ENCODE measurements at regions not wholly inside any gene's neighbourhood (a gene's known extent, or its start where the extent isn't known, plus 50 kb on each side); places are given as distances from the start of the nearest gene placed in this dataset.

DNA sequence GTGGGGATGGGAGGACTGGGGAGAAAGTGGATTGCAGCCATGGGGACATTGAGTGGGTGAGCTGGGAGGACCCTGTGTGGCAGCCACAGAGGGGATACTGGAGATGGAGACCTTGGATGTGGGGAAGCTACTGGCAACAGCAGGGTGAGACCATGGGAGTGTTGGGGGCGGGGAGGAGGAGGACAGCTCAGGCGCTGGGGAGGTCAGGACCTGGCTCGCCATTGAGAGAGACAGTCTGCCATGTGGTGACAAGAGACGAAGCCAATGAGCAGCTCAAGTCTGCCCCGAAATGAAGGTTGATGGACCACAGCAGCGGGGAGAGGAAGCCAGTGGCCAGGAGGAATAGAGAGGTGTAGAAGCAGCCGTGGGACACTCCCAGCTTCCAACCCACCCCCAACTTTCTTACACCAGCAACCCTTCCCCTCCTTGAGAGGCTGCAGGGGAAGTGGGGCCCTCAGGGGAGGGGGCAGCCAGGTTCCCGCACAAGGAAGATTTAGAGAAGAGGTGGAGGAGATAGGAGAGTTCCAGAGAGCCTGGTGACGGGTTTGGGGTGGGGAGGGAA lies 118.1 kb downstream of the ASB7 start (continued):
- TF ChIP-seq ZNF335 (tag by site-specific recombination; conservative IDR thresholded peaks at IDR 0.05), result no peak
- TF ChIP-seq GLI2 (tag by site-specific recombination; IDR thresholded peaks at IDR 0.05; ENCODE audit: borderline replicate concordance, low read depth), result no peak
- no peak for TF ChIP-seq ZNF121 (tag by site-specific recombination; IDR thresholded peaks at IDR 0.05)
- TF ChIP-seq ZNF571 (tag by site-specific recombination; IDR thresholded peaks at IDR 0.05), result no peak
- no peak for TF ChIP-seq ZNF274 (IDR thresholded peaks at IDR 0.05; ENCODE audit: low read length)
- TF ChIP-seq ZNF274 (tag by site-specific recombination; IDR thresholded peaks at IDR 0.05; ENCODE audit: borderline replicate concordance), result no peak
- TF ChIP-seq ZNF585B (tag by site-specific recombination; IDR thresholded peaks at IDR 0.05), result no peak
- TF ChIP-seq ZNF843 (tag by site-specific recombination; IDR thresholded peaks at IDR 0.05), result no peak
- TF ChIP-seq, protein P1, sequence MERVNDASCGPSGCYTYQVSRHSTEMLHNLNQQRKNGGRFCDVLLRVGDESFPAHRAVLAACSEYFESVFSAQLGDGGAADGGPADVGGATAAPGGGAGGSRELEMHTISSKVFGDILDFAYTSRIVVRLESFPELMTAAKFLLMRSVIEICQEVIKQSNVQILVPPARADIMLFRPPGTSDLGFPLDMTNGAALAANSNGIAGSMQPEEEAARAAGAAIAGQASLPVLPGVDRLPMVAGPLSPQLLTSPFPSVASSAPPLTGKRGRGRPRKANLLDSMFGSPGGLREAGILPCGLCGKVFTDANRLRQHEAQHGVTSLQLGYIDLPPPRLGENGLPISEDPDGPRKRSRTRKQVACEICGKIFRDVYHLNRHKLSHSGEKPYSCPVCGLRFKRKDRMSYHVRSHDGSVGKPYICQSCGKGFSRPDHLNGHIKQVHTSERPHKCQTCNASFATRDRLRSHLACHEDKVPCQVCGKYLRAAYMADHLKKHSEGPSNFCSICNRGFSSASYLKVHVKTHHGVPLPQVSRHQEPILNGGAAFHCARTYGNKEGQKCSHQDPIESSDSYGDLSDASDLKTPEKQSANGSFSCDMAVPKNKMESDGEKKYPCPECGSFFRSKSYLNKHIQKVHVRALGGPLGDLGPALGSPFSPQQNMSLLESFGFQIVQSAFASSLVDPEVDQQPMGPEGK (tag by site-specific recombination; IDR thresholded peaks at IDR 0.05), result no peak
- no peak for TF ChIP-seq ZNF138 (tag by site-specific recombination; IDR thresholded peaks at IDR 0.05; ENCODE audit: borderline replicate concordance)
- no peak for TF ChIP-seq ZNF416 (tag by site-specific recombination; IDR thresholded peaks at IDR 0.05)

GRCh38 chr15:100721758-100722550 lies 119.6 kb downstream of the ASB7 start:
- H3K27ac ChIP-seq (ENCODE audit: extremely low read depth, low read depth, low read length), result no peak overlapping the region
- no peak overlapping the region for H3K4me3 ChIP-seq (ENCODE audit: low read depth, low read length)
- ChIA-PET POLR2A (interaction anchor here (1.0 kb wide), 1 partner anchor 80 kb away, joined by 4 read pairs; no protein-coding TSS in a partner anchor), CTCF (no interaction called here)
- no peaks in the 10 kb centered on the region for H3K36me3 ChIP-seq (ENCODE audit: control insufficient read depth in 2 of 2, insufficient read depth in 1 of 2, low read length in 2 of 2)
- H3K4me1 ChIP-seq (ENCODE audit: control insufficient read depth, insufficient read depth, low read length), result peaks cover 7% of the 10 kb centered on the region; the same call in 1 of the 2 replicates
- no peaks in the 10 kb centered on the region for H3K9me3 ChIP-seq (ENCODE audit: control insufficient read depth, insufficient read depth, low read depth, low read length)
- peak; percentile 59 for TF ChIP-seq FEZF1 (tag by site-specific recombination; IDR thresholded peaks at IDR 0.05)
- TF ChIP-seq ZNF335 (tag by site-specific recombination; conservative IDR thresholded peaks at IDR 0.05), result peak; percentile 55
- TF ChIP-seq ZNF10 (tag by site-specific recombination; IDR thresholded peaks at IDR 0.05), result no peak
- TF ChIP-seq, protein P2, sequence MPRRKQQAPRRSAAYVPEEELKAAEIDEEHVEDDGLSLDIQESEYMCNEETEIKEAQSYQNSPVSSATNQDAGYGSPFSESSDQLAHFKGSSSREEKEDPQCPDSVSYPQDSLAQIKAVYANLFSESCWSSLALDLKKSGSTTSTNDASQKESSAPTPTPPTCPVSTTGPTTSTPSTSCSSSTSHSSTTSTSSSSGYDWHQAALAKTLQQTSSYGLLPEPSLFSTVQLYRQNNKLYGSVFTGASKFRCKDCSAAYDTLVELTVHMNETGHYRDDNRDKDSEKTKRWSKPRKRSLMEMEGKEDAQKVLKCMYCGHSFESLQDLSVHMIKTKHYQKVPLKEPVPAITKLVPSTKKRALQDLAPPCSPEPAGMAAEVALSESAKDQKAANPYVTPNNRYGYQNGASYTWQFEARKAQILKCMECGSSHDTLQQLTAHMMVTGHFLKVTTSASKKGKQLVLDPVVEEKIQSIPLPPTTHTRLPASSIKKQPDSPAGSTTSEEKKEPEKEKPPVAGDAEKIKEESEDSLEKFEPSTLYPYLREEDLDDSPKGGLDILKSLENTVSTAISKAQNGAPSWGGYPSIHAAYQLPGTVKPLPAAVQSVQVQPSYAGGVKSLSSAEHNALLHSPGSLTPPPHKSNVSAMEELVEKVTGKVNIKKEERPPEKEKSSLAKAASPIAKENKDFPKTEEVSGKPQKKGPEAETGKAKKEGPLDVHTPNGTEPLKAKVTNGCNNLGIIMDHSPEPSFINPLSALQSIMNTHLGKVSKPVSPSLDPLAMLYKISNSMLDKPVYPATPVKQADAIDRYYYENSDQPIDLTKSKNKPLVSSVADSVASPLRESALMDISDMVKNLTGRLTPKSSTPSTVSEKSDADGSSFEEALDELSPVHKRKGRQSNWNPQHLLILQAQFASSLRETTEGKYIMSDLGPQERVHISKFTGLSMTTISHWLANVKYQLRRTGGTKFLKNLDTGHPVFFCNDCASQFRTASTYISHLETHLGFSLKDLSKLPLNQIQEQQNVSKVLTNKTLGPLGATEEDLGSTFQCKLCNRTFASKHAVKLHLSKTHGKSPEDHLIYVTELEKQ (tag by site-specific recombination; IDR thresholded peaks at IDR 0.05; ENCODE audit: borderline replicate concordance), result peak; percentile 40; the same call in 1 of the 2 replicates
- no peak for TF ChIP-seq ZNF433 (tag by site-specific recombination; IDR thresholded peaks at IDR 0.05; ENCODE audit: low read depth)
- 0 out of 2 replicates have a peak, but pooled peaks have one; percentile 44 for TF ChIP-seq ZNF660 (tag by site-specific recombination; IDR thresholded peaks at IDR 0.05)
- no peak for TF ChIP-seq ZSCAN5A (tag by site-specific recombination; IDR thresholded peaks at IDR 0.05)
- peak; percentile 67 for TF ChIP-seq ZEB2 (tag by site-specific recombination; IDR thresholded peaks at IDR 0.05)
- no peak; the same call in 1 of the 2 replicates for TF ChIP-seq HOXD13 (CRISPR knock-in tag; IDR thresholded peaks at IDR 0.05; ENCODE audit: borderline replicate concordance)
- peak; percentile 48 for TF ChIP-seq ZNF366 (tag by site-specific recombination; conservative IDR thresholded peaks at IDR 0.05)
- peak; percentile 92 for TF ChIP-seq ZNF600 (tag by site-specific recombination; IDR thresholded peaks at IDR 0.05)
- 0 out of 2 replicates have a peak, but pooled peaks have one; percentile 57 for TF ChIP-seq PRDM10 (tag by site-specific recombination; IDR thresholded peaks at IDR 0.05)
- TF ChIP-seq ZNF184 (tag by site-specific recombination; IDR thresholded peaks at IDR 0.05), result peak; percentile 66; the same call in 1 of the 2 replicates

All from HEK293 (cell line).